ENCODE measurements at regions not wholly inside any gene's neighbourhood (a gene's known extent, or its start where the extent isn't known, plus 50 kb on each side); places are given as distances from the start of the nearest gene placed in this dataset.
A peak's percentile ranks its signal among the peaks of the same experiment; 100 is the strongest.
"Not testable (repeated sequence)": the region's sequence is repeated elsewhere in the genome, so short reads cannot be mapped to it uniquely, and the experiment has no call there.

DNA sequence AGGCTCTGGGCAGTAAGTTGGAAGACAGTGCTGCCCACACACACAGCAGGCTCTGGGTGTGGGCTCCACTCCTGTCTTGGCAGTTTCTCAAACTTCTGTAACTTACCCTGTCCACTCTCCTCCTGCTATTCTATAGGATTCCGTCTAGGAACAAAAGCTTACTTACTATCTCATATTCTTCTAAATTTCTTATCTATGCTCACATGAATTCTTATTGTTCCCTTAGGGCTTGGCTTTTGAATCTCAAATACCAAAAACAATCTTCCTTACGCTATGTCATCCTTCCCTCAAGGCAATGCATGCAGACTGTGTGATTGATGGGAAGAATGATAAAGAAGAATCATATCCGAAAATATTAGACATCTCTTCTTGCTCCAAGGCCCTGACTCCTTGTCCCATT lies 425.9 kb upstream of the ONECUT1 start:
- no peak for DNase-seq (ENCODE audit: low read depth)

DNA sequence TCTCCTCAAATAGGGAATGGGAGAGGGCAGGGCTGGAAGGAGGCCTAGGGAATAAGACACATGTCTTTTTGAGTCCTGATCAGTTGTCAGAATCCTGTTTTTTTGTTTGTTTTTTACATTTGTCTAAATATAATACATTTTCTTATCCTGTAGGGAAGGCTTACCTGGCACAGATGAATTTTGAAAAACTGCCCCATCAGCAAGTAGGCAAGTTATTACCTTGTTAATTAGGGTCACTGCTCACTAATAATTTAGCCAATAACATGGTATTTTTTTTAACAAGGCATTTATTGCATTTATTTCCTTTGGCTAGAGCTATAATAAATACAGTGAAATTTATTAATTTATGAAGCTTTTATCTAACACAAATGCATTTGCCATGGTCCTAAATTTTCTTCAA lies 423.2 kb upstream of the ONECUT1 start:
- no peak for DNase-seq (ENCODE audit: low read depth)

DNA sequence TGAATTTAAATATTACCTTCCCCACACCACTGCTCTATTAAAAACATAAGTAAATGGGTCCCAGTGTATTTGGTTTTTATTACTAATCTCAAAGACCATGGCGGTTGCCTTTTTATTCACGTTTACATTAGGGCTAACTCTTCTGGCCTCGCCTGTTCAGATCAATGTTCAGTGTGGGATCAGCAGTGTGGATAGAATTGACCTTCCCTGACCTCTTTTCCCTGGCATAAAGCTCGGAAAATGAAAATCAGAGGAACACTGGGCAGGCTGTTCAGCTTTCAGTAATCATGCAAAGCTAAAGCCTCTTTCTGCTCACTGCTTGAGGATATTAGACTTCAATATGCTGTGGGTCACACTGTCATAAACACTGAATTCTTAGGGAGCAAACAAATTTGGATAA lies 422.6 kb upstream of the ONECUT1 start:
- DNase-seq (ENCODE audit: low read depth) = no peak

DNA sequence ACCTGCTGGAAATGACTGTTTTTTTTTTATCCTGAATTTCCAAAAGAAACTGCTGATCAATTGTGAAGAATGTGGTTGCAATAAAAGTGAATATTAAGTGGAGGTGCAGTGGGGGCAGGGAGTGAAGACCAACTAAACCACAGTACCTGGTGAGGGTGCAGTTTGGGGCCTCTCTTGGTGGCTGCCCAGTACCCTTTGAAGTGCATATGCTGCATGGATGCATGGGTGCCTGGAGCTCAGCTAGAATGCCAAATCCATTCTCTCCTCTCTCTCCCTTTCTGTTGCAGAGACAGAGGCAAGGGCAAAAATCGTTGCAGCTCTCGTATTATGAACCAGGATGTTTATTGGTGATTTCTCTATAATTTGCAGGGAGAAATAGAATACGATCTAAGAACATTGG lies 420.5 kb upstream of the ONECUT1 start:
- DNase-seq (ENCODE audit: low read depth) = no peak

DNA sequence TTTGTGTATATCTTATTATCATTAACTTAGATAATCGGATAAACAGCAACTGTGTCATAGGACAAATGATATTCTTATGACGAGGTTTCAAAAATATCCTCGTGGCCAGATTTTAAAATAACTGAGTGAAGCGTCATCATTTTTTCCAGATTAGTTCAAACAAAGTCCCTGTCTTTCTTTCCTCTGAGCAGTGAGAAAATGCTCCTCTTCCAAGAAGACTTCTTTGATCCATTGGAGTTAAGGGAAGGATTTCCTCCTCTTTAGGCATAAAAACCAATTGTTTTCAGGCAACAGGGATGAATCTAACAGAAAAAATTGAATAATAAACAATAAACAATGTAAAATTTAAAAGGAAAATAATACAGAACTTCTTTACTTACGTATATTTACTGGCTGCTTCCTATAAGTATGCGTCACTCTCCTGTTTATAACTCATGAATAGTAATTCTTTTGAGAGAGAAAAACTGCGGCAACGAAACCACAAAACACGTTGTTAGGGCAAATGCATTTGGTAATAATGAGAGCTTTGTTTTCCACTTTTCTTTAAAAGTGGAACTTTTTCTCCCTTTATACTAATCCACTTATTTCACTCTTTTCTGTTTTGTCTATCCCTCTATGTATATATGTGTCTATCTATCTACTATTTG lies 419.4 kb upstream of the ONECUT1 start:
- no peak for DNase-seq (ENCODE audit: low read depth)

DNA sequence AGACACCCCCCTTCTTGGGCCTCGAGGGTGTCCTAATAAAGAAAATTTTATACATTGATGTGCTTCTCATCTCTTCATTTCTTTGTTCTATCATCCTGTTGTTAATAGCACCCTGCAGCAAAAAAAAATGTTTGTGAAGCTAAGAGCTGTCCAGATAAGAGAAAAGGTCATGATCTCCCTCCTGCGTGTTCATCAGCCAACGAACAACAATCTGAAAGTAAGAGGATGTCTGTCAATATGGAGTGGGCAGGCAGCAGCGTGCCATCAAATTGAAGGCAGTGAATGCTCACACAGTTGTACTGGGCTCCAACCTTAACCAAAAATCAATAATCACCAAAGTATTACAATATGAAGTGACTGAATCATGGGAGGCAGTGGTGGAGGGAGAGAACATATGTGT lies 418.6 kb upstream of the ONECUT1 start:
- no peak for DNase-seq (ENCODE audit: low read depth)

DNA sequence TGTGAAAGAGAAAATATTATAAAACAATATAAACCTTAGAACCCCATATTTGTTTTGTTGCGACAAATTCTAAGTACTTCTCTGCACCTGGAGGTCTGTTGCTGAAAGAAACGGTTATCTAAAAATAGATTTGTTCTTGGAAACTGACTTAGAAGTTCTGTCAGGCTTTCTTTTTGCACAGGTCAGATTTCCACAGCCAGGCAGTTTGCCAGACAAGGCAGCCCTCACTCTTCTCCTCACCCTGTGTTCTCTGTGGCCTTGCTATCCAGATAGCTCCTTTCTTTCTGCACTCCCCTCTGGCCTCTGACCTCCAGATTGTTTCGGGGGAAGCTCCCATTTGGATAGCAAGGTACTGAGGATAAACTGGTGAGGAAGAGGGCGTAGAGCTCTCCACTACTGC lies 413.3 kb upstream of the ONECUT1 start:
- DNase-seq (ENCODE audit: low read depth) = no peak

DNA sequence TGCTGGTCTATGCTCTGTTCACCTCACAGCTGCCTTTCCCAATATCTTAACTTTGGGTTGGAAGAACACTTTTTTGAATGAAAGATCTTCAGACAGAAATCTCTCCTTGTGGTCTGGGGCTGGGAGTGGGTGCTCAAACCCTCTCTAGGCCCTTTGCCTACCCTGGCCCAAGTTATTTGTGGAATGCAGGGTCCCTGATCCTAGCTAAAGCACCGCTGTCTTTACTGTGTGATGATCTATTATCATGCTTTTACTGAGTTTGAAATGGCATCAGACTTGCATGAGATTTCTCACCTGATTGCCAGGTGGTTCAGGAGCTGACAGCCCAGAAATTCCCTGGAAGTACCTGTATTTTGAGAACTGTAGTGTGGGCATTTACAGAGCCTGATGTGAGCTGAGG lies 412.7 kb upstream of the ONECUT1 start:
- DNase-seq (ENCODE audit: low read depth) = no peak

DNA sequence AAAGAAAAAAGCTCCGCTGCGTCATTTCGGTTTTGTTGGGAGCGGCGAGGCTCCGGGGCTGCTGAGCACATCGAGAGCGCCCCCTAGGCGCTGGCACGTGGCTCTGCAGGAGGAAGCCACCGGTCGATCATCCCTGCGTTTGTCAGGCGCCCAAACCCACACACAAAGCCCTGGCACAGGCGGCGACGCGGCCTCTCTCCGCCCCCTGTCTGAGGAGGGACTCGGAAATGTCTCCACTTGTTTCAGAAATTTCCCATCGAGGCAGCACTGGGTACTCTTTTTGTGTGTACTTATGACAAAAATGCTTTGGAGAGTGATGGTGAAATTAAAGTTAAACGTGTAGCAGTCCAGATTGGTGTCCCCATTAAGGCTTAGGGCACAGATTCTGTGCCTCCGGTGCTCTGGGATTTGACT lies 407.3 kb upstream of the ONECUT1 start:
- peak; percentile 9 for DNase-seq (ENCODE audit: low read depth)

DNA sequence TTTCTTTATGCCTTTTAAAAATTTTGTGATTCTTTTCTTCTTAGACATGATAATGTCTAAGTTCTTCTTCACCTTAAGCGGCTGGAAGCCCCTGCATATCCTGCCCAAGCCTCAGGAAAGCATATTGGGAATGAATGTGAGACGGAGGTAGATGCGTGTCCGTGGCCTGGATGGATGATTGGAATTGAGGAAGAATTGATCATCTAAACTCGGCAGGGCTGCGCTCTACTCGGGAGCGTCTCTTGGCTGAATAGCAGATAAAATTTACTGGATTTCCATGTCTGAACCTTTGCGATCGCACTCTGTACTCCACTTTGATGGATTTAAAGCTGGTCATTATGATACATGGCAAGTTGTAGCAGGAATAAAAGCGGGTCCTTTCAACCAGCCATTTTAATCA lies 406.7 kb upstream of the ONECUT1 start:
- no peak for DNase-seq (ENCODE audit: low read depth)

DNA sequence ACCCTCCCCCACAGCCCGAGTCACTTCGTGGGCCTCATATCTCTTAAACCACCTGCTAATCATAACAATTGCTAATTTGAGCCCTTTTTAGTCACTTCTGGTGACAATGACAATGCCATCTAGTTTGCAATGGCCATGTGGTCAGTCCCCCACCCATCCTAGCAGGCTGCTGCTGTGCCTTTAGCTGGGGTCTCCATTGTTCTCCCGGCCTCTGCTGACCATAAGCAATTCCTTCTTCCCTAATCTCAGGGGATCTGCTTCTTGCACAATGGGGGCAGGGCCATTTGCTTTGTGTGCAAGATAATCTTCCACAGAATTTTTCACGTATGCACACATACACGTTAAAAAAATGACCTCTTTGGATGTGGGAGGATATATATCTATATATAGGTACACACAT lies 406.1 kb upstream of the ONECUT1 start:
- DNase-seq (ENCODE audit: low read depth) = no peak

DNA sequence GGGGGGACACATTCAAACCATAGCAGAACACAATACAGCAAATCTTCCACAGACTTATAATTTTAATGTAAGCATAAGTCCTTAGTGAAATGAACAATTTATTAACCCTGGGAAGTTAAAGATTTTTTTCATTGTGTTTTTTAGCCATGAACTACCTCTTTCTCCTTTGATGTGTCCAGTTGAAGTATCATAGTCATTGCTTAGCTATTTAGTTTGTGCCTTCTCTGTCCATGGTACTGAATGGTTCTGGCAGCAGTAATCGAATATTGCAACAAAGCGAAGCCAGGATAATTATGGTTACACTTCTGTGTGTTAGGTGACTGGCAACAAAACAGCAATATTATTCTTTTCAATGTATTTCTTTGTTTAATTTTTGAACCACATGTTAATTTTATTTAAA lies 403.0 kb upstream of the ONECUT1 start:
- peak; percentile 24 for DNase-seq (ENCODE audit: low read depth)

DNA sequence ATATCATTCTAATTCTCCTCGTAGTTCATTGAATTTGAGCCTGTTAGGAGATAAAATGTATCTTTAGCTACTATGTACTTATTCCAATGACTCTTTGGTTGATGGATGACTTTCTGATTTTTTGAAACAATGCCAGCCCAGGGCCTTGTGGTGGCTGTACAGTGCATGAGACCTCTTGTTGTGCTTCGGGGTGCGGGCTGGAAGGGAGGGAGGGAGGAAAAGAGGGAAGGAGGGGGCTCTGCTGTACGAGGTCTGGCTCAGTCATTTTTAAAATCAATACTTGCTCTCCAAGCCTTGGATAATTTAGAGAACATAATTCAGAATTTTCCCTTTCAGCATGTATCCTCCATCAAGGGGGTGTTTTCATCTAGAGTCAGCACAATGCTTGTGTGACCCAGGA lies 399.7 kb upstream of the ONECUT1 start:
- DNase-seq (ENCODE audit: low read depth) = no peak

DNA sequence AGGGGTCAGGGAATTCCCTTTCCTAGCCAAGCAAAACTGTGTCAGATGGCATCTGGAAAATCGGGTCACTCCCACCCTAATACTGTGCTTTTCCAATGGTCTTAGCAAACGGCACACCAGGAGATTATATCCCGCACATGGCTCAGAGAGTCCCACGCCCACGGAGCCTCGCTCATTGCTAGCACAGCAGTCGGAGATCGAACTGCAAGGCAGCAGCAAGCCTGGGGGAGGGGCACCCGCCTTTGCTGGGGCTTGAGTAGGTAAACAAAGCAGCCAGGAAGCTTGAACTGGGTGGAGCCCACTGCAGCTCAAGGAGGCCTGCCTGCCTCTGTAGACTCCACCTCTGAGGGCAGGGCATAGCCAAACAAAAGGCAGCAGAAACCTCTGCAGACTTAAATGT lies 393.3 kb upstream of the ONECUT1 start:
- not testable (repeated sequence) for DNase-seq (ENCODE audit: low read depth)

DNA sequence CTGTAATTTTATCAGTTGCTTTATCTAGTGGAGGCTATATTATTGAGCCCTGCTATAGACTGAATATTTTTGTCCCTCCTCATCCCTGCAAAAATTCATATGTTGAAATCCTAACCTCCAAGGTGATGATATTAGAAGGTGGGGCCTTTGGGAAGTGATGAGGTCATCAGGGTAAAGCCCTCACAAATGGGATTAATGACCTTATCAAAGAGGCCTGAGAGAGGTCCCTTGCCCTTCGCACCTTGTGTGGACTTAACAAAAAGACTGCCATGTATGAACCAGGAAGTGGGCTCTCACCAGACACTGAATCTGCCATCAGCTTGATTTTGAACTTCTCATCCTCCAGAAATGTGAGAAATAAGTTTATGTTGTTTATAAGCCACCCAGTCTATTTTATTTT lies 381.4 kb upstream of the ONECUT1 start:
- DNase-seq (ENCODE audit: low read depth) = no peak

DNA sequence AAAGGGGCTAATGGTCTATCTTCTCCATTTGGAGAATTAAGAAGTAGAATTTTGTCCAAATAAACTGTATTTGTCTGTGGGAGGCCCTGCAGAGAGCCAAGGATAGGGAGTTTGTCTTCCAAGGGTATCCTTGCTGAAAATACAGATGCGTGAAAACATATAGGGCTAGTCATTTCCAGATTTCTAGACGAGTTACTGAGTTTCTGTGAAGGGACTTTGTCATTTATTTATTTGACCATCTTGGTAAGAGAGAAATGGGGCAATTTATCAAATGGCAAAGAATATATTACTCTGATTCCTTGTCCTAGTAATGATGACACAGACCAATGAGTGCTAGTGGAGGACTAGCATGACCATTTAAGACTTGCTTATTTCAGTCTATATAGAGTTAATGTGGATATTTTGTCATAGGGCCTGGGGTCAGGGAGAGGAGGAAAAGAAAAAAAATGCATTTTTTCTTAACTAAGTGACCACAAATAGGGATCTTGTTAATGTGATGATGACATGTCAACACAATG lies 376.6 kb upstream of the ONECUT1 start:
- DNase-seq (ENCODE audit: low read depth) = no peak

DNA sequence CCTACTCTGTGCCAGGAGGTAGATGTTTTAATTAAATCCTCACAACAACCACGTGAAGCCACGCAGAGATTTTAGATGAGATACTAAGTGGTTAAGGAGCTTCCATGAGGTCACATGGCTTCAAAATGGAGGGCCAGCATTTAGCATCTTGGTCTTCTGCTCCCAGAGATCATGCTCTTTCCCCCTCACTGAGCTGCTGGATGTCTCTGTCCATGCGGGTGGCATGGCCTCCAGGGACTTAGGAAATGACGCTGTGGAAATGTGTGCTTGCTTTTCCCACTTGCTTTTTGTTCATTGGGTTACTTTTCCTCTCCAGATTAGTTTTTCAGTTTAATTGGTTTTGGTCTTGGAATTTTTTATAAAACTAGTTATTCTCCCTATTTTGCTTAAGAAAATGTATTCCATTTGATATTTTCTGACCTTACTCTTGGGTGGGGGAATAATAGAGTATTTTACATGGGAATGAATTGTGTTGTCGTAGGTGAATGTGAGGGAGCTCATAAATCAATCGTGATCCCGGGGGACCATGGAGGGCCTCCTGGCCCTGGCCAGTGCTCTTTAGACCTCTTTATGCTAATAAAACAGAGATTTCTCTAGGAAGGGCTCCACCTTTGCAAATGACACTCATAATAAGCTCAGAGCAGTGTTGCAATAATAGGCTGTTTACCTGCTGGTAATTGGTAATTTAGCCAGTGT lies 376.0 kb upstream of the ONECUT1 start:
- DNase-seq (ENCODE audit: low read depth) = no peak

DNA sequence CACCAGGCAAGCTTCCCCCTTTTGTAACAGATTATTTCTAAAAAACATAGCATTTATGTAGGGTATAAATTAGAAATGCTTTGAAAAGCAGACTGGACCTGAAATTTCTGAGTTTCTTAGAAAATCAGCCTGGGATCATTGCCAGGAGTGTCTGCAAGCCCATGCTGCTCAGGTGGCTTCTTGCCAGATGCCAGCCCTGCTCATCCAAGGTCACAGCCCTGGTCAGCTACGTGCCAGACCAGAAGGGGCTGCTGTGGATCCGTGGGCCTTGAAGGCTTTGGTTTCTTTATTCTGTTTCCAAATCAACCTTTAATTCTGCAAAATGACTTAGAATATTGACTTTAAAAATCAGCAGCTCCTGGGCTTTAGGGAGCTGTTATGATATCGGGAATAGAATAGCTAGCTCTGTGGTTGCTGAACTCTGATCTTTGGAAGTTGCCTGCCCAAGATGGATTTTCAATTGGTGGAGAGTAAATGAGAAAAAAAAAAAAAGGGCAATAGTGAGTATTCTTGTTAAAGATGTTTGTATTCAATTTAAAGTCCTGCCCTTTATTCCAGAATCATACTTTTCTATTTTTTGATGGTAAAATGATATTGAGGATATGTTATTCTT lies 370.1 kb upstream of the ONECUT1 start:
- DNase-seq (ENCODE audit: low read depth) = no peak

DNA sequence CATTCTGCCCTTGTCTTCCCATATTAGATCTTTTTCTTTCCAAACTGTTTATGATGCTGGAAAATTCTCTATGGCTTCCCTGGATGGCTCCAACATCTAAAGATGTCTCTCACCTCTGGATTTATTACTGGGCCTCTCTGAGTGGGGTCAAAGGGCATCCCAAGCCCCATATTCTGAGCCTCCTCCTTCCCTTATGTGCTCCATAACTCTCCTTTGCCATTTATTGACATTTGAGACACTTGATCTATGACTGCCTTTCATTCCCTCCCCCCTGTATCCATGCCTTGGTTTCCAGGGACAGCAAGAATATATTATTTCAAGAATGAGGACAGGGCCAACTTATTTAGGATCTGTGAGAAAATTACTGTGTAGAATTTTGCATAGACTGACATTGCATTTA lies 369.3 kb upstream of the ONECUT1 start:
- no peak for DNase-seq (ENCODE audit: low read depth)

DNA sequence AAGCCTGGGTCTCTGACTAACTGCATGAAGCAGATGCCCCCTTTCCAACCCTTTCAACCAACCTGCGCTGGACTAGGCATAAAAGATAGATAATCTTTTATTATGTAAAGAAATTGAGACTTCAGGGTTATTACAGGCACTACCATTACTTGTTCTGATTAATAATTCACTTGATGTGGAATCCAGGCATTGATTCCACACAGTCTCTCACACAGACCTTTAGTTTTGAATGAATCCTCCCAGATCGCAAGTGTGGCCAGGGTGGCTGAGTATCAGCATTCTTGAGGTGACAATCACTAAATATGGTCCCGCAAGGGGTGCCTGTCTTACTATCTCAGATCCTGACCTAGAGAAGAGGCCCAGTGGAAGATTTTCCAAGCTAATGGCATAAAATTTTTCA lies 368.9 kb upstream of the ONECUT1 start:
- no peak for DNase-seq (ENCODE audit: low read depth)

DNA sequence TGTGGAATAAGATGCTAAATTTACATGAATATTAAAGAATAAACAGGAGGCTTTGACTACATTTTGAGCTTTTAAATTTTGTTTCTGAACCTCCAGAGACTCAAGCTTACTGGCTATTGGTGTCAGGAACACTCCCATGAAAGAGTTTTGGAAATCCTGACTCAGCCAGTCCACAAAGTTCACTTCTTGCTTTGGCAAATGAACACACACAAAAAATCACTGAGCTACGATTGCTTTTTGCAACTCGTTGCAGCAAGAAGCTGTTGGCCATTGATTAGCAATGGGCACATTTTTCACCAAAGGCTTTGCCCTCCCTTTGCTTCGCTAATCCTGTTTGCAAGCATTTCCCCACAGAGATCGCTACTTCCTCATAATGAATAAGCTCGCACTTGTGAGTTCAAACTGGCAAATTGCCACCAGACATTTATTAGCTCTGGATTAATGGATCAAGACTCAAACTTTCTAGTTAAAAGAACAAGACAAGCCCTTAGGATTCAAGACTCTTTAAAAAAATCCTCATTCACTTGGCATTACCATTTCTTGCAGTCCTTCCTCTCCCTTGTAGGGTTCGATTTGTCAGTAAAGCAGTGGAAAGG lies 343.2 kb upstream of the ONECUT1 start:
- no peak for DNase-seq (ENCODE audit: low read depth)

DNA sequence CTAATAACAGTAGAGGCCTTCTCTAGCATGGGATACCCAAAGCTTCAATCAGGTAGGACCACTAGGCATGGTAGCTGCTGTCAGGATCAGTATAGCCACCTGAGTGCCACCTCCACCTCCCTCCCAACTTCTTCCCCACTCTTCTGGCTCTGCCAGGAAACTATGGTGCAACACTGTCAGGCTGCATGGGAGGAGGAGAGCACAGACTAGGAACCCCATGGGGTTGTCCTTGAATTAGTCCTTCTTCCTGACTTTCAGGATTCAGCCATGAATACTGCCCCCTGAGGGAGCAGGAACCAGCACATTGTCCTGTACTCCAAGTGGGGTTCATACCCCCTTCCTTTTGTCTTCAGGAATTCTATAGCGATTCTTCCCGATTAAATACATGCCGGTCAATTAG lies 340.8 kb upstream of the ONECUT1 start:
- DNase-seq (ENCODE audit: low read depth) = no peak
